Erythroblast (primary cell): ENCODE measurements at regions not wholly inside any gene's neighbourhood (a gene's known extent, or its start where the extent isn't known, plus 50 kb on each side); places are given as distances from the start of the nearest gene placed in this dataset.

ENCODE experiments used
- DNase-seq, 2 experiments: peaks; one replicate each; lab custom pipeline; 2025; lab: John Stamatoyannopoulos, UW
- GATA1 ChIP-seq: IDR thresholded peaks from 2 replicates; pipeline ENCODE4 v1.6.1; 2011; ENCODE audit warnings: low read depth, mild to moderate bottlenecking, control low read depth, low read length, moderate library complexity
- POLR2A ChIP-seq: IDR thresholded peaks from 2 replicates; pipeline ENCODE4 v1.6.1; 2011; ENCODE audit warnings: mild to moderate bottlenecking, low read length

GRCh38 chr10:130994845-130995244 lies 316.7 kb downstream of the TCERG1L start:
- DNase-seq: no peak
- no peak for TF ChIP-seq GATA1
- TF ChIP-seq POLR2A: no peak

- no peak for DNase-seq
- TF ChIP-seq GATA1: no peak
- no peak for TF ChIP-seq POLR2A
These were observed 314.1 kb downstream of the TCERG1L start for GRCh38 chr10:130997267-130998045.

- no peak for TF ChIP-seq POLR2A
- TF ChIP-seq GATA1: no peak
- no peak for DNase-seq
These were observed 313.5 kb downstream of the TCERG1L start for GRCh38 chr10:130998046-130998435.

GRCh38 chr10:130998642-130999041 lies 312.9 kb downstream of the TCERG1L start:
- no peak for DNase-seq
- no peak for TF ChIP-seq GATA1
- no peak for TF ChIP-seq POLR2A

- TF ChIP-seq GATA1 (no peak), POLR2A (no peak)
- DNase-seq: no peak
These were observed 311.9 kb downstream of the TCERG1L start for GRCh38 chr10:130999376-131000202.

GRCh38 chr10:131000244-131000643 lies 311.3 kb downstream of the TCERG1L start:
- no peak for DNase-seq
- TF ChIP-seq POLR2A: no peak

GRCh38 chr10:131000743-131001142 lies 310.8 kb downstream of the TCERG1L start:
- DNase-seq: no peak
- TF ChIP-seq POLR2A (no peak), GATA1 (no peak)

- DNase-seq: no peak
- TF ChIP-seq GATA1 (no peak), POLR2A (no peak)
These were observed 310.1 kb downstream of the TCERG1L start for GRCh38 chr10:131001438-131001837.

- no peak for TF ChIP-seq GATA1
- TF ChIP-seq POLR2A: no peak
- no peak for DNase-seq
These were observed 309.3 kb downstream of the TCERG1L start for GRCh38 chr10:131002031-131002861.

GRCh38 chr10:131003455-131003854 lies 308.1 kb downstream of the TCERG1L start:
- no peak for TF ChIP-seq GATA1
- TF ChIP-seq POLR2A: no peak

GRCh38 chr10:131004276-131004675 lies 307.2 kb downstream of the TCERG1L start:
- DNase-seq: no peak
- TF ChIP-seq GATA1 (no peak), POLR2A (no peak)

More at GRCh38 chr10:131003455-131003854, 308.1 kb downstream of the TCERG1L start:
- no peak for DNase-seq

GRCh38 chr10:131006458-131007256 lies 304.9 kb downstream of the TCERG1L start:
- no peak for TF ChIP-seq GATA1
- no peak for TF ChIP-seq POLR2A
- DNase-seq: no peak

GRCh38 chr10:131009791-131010190 lies 301.7 kb downstream of the TCERG1L start:
- no peak for DNase-seq
- TF ChIP-seq POLR2A: no peak
- TF ChIP-seq GATA1: no peak
